ENCODE measurements at regions not wholly inside any gene's neighbourhood (a gene's known extent, or its start where the extent isn't known, plus 50 kb on each side); places are given as distances from the start of the nearest gene placed in this dataset.

DNA sequence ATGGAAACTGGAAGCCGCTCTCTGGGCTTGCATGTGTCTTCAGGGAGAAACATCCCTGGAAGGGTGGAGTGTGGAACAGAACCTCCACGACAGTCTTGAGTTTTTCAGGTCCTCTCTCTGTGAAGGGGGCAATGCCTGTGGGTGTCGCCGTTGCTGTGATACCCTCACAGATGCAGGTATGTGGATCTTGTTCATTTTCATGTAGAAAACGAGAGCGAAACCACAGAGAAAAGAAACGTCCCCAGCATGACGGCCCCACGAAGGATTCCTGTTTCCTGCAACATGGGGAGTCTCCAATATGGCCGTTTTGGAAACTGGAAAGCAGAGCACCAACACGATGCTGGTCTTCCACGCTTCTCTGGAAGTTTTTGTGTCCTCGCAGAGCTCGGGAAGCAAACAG, 187.9 kb downstream of the ALG10 start:
- TF ChIP-seq, protein P1, sequence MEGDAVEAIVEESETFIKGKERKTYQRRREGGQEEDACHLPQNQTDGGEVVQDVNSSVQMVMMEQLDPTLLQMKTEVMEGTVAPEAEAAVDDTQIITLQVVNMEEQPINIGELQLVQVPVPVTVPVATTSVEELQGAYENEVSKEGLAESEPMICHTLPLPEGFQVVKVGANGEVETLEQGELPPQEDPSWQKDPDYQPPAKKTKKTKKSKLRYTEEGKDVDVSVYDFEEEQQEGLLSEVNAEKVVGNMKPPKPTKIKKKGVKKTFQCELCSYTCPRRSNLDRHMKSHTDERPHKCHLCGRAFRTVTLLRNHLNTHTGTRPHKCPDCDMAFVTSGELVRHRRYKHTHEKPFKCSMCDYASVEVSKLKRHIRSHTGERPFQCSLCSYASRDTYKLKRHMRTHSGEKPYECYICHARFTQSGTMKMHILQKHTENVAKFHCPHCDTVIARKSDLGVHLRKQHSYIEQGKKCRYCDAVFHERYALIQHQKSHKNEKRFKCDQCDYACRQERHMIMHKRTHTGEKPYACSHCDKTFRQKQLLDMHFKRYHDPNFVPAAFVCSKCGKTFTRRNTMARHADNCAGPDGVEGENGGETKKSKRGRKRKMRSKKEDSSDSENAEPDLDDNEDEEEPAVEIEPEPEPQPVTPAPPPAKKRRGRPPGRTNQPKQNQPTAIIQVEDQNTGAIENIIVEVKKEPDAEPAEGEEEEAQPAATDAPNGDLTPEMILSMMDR (IDR thresholded peaks at IDR 0.05; ENCODE audit: low read depth, low read length, missing input control) = no peak
- TF ChIP-seq, protein P2, sequence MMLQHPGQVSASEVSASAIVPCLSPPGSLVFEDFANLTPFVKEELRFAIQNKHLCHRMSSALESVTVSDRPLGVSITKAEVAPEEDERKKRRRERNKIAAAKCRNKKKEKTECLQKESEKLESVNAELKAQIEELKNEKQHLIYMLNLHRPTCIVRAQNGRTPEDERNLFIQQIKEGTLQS (IDR thresholded peaks at IDR 0.05) = no peak
- TF ChIP-seq, protein P3, sequence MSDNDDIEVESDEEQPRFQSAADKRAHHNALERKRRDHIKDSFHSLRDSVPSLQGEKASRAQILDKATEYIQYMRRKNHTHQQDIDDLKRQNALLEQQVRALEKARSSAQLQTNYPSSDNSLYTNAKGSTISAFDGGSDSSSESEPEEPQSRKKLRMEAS (IDR thresholded peaks at IDR 0.05) = no peak
- TF ChIP-seq, protein P4, sequence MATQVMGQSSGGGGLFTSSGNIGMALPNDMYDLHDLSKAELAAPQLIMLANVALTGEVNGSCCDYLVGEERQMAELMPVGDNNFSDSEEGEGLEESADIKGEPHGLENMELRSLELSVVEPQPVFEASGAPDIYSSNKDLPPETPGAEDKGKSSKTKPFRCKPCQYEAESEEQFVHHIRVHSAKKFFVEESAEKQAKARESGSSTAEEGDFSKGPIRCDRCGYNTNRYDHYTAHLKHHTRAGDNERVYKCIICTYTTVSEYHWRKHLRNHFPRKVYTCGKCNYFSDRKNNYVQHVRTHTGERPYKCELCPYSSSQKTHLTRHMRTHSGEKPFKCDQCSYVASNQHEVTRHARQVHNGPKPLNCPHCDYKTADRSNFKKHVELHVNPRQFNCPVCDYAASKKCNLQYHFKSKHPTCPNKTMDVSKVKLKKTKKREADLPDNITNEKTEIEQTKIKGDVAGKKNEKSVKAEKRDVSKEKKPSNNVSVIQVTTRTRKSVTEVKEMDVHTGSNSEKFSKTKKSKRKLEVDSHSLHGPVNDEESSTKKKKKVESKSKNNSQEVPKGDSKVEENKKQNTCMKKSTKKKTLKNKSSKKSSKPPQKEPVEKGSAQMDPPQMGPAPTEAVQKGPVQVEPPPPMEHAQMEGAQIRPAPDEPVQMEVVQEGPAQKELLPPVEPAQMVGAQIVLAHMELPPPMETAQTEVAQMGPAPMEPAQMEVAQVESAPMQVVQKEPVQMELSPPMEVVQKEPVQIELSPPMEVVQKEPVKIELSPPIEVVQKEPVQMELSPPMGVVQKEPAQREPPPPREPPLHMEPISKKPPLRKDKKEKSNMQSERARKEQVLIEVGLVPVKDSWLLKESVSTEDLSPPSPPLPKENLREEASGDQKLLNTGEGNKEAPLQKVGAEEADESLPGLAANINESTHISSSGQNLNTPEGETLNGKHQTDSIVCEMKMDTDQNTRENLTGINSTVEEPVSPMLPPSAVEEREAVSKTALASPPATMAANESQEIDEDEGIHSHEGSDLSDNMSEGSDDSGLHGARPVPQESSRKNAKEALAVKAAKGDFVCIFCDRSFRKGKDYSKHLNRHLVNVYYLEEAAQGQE (IDR thresholded peaks at IDR 0.05) = no peak
- TF ChIP-seq TAF1 (conservative IDR thresholded peaks at IDR 0.05) (no peak), SP1 (IDR thresholded peaks at IDR 0.05) (no peak), JUND (IDR thresholded peaks at IDR 0.05) (no peak), RXRA (IDR thresholded peaks at IDR 0.05) (no peak), YY1 (IDR thresholded peaks at IDR 0.05) (no peak), EGR1 (IDR thresholded peaks at IDR 0.05; ENCODE audit: low read depth in 2 of 2) (no peak), NR2F2 (IDR thresholded peaks at IDR 0.05) (no peak), GABPA (IDR thresholded peaks at IDR 0.05 in 1 of 2, conservative IDR thresholded peaks at IDR 0.05 in 1 of 2) (no peak), RAD21 (IDR thresholded peaks at IDR 0.05) (no peak)
